HG03558 (cell line): ENCODE measurements at regions not wholly inside any gene's neighbourhood (a gene's known extent, or its start where the extent isn't known, plus 50 kb on each side); places are given as distances from the start of the nearest gene placed in this dataset.

Experiments used
- ATAC-seq: cut with Tn5 transposase; IDR thresholded peaks from one replicate; pipeline ENCODE4 v1.9.1; 2021; ENCODE audit warnings: moderate number of reproducible peaks; ENCODE audit not compliant: unreplicated experiment; ENCODE audit errors: extremely low read depth

DNA sequence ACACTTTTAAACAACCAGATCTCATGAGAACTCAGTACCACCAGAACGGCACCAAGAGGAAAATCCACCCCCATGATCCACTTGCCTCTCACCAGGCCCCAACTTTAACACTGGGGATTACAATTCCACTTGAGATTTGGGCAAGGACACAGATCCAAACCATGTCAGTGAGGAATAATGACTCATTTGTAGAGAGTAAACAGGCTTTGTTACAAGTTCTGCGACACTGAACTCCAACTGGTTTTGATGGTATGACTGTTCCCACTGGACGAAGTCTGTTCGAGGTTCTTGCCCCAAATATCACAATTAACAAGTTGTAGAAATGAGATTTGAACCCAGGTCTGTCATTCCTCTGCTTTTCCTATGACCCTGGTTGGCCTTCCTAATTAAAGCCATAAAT lies 718.1 kb upstream of the ID2 start:
- no peak for ATAC-seq

- ATAC-seq = no peak
Measured at GRCh38 chr2:7966032-7966431, 715.8 kb upstream of the ID2 start.

DNA sequence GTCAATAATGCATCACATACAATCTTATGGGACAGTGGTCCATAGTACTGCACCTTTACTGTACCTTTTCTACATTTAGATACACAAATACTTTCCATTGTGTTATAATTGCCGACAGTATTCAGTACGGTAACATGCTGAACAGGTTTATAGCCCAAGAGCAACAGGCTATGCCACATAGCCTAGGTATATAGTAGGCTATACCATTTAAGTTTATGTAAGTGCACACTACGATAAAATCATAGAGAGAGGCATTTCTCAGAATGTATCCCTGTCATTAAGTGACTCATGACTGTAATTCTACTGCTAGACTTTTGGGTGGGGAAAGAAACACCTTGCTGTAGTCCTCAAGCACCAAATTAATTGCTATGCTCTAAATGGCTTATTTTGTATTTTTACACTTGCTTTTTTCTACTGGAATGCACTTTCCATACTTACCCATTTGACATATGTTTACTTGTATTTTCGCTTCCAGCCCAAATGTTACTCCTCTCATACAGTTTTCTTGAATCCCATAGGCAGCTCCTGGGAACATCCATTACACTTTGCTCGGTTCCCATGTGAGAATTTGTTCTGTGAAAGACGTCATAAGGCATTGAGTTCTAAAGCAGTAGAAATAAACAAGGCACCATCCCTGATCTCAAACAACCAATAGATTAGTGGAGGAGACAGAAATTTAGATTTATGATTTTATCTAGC lies 714.0 kb upstream of the ID2 start:
- ATAC-seq = no peak

DNA sequence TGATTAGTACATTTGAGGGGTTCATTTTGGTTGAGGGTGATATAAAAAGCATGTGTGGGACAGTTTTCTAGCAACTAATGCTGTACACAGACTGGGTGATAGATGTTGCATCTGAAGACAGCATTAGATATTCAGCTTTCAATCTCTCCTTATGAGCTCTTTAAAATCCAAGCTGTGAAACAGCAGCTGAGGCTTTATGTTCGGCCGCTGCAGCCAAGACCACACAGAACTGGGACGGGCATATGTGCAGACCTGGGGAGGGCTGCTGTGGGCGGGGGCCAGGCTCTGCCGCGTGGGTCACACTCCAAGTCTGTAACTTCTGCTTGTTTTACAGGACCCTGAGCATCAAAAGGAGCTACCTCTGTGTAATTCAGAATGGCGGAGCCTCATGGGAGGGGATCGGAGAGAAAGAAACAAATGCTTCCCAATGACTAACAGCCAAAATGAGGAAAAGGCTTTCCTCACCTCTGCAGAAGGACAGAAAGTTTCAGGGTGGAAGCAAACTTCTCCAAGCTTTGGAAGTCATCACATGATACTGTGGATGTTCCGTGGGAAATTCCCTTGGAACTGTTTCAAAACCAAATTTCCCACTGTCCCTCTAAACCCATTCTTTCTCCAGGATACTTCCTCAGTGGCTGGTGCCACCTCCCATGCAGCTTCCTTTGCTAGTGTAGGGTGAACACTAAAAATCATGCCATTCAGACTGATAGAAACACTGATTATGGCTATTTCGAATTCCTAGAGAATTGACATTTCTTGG lies 711.9 kb upstream of the ID2 start:
- ATAC-seq = no peak

- no peak for ATAC-seq
Measured at GRCh38 chr2:7971248-7971647, 710.6 kb upstream of the ID2 start.

GRCh38 chr2:7971841-7972240 lies 710.0 kb upstream of the ID2 start:
- no peak for ATAC-seq

- ATAC-seq = no peak
Measured at GRCh38 chr2:7972670-7973069, 709.2 kb upstream of the ID2 start.

DNA sequence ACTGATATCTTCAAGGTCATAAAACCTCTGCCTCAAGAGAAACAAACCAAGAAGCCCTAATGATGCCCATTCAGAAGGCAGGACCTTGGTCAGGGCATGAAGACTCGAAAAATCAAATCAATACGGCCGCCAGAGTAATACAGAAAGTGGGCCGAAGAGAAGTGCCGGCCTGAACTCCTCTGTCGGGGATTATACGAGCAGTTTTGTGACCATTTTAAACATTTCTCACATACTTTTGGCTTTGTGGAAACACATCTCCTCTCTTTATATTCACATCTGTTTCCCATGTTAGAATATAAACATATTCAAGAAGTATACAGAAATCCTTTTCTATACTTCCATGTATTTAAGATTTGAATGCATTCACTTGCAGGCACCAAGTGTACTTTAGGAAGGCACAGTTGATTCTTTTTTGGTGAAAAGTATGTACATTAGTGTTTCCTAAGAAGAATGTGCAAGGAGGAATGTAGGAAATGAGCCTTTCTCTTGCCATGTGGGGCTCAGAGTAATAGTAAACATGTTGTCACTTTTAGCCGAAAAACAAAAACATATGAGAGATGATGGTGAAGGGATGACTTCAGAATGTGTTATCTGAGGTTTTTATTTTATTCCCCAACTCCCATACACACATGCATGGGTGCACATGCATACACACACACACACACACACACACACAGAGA lies 707.9 kb upstream of the ID2 start:
- no peak for ATAC-seq

DNA sequence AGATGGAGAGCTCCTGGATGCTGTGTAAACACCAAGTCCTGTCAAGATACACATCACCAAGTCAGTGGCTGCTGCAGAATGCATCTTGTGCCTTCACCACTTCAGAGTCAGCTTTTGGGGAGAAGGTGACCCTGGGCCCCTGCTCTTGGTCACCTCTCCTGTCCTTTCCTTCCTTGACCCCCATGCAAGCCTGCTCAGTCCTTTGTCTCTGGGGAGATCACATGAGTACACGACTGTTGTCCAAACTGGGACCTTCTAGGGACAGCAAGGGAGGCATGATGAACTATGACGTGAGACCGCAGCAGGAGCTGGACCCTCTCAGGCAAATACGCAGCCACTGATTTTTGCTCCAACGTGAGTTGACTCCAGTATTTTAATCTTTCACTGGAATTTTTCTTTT lies 706.9 kb upstream of the ID2 start:
- ATAC-seq = no peak

DNA sequence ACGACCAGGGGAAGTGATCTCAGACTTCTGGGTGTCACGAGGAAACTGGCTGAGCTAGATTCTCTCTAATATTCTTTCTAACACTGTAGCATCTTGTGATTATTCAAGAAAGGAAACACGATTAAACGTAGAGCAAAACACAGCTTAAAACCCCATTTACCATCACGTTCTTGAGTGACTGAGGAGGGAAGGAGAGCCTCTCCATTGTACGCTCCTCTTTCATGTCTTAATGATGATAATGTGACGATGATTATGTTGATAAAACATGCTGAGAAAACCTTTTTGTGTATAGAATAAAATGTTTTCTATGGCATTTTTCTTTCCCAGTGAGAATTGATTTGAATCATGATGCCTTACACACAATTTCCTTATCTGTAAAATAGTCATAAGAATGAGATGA lies 705.6 kb upstream of the ID2 start:
- ATAC-seq = no peak

- ATAC-seq = no peak
Measured at GRCh38 chr2:7977981-7978380, 703.9 kb upstream of the ID2 start.

DNA sequence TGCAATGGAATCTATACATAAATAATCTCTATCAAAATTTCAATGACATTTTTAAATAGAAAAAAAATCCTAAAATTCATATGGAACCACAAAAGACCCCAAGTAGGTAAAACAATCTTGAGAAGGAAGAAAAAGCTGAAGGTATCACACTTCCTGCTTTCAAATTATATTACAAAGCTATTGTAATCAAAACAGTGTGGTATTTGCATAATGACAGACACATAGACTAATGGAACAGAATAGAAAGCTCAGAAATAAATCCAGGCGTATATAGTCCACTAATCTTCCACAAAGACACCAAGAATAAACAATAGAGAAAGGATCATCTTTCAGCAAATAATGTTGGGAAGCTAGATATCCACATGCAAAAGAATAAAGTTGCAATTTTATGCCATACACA lies 699.8 kb upstream of the ID2 start:
- no peak for ATAC-seq

DNA sequence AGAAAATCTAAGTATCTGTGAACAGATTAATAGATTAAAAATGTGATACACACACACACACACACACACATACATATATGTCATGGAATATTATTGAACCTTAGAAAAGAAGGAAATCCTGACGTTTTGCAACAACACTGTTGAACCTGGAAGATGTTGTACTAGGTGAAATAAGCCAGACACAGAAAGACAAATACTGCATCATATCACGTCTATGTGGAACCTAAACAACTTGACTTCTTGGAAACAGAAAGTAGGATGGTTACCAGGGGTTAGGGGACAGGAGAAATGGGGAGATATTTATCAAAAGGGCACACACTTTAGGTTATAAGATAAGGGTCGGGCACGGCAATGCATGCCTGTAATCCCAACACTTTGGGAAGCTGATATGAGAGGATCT lies 698.4 kb upstream of the ID2 start:
- ATAC-seq = no peak

- ATAC-seq = no peak
Measured at GRCh38 chr2:7983912-7984311, 697.9 kb upstream of the ID2 start.

DNA sequence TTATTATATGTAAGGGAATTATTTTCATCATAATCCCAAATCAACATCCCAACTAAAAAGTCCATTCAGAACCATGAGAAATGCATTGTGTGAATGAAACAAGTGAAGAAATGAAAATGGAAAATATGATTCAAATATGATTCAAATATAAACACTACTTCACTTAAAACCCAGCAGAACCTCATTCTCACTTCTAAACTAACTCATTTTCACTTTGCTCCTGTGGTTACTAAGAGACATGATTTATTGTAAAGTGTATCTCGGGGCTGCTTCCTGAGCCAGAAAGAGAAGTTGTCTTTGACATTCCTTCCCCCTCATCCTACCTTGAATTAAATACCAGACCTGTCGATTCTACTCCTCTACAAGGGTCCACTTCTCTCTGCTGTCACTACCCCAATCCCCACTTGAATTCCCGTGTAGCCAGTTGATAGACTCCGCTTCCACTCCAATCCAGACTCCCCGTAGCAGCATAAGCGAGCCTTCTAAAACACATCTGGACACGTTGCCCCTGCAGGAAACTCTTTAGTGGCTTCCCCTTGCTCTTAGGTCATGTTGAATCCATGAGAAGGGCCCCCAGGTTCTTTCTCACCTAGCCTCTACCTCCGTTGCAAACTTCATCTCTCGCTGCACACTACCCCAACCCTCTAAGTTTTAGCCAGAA lies 697.0 kb upstream of the ID2 start:
- ATAC-seq = no peak

GRCh38 chr2:7986431-7986830 lies 695.4 kb upstream of the ID2 start:
- ATAC-seq = no peak

DNA sequence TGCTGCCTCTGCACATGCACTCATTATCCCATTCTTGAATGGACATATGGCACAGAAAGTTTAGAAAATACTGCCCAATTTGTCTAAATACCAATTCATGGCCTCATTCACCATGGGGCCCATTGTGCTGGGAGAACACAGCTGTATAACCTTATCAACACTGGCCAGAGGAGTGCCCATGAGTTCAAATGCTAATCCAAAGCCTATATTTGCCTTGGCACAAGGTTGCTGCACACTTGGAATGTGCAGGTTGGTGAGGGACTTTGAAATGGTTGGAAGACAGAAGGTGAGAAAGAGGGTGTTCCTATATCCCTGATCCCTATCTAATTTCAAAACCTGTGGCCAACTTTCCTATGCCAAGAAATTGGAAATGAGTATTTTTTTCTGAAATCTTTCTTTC lies 693.9 kb upstream of the ID2 start:
- ATAC-seq = no peak

DNA sequence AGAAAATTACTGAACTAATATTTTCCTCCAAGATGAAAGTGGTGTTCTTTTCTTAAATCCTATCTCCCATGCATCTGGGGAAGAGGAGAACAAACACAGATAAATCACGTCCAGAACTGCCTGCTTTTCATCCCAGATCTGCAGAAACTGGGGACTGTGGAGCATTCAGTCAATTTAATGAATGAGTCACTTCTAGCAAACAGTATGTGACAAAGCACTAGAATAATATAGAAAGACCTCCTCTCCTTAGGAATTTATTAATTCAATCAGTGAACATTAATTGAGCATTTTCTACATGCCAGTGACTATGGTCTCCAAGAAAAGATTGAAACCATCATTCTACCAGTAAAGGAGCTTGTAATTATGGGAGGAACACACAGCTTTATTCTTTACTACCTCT lies 693.4 kb upstream of the ID2 start:
- ATAC-seq = no peak

DNA sequence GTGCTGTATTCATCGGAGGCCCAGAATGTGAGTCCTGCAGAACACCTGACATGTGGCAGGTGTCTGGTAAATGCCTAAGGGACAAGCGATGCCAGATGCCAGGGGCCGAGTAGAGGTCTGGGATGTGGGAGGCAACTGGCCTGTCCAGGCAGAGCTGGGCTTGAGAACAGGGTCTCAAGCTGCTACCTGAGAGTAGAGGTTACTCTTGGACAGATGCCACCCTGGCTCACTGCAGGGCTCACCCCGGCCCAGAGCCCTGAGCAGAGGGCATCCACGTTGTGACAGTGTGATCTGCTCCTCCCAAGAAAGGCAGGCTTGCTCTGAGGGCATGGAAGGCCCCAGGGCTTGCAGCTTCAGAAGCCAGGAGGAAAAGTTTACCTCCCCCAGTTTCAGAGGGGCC lies 692.0 kb upstream of the ID2 start:
- ATAC-seq = no peak

- ATAC-seq = no peak
Measured at GRCh38 chr2:7992612-7993602, 688.9 kb upstream of the ID2 start.
